Stimulated activated naive B cell treated with anti-CD40 and anti-IgM and Interleukin-4, amounts not matched to agents 10 μg/mL and 1 μg/mL and 100 μg/mL, for 72 hours (primary cell): ENCODE measurements at regions not wholly inside any gene's neighbourhood (a gene's known extent, or its start where the extent isn't known, plus 50 kb on each side); places are given as distances from the start of the nearest gene placed in this dataset.

Source experiments
- ATAC-seq, 2 donors: fragments of 150-1000 bp; cut with Tn5 transposase; replicated peaks; 2 replicates each; pipeline ENCODE4 v1.10.0; 2021; ENCODE audit warnings: moderate library complexity in 1 of 2
- DNase-seq: peaks from one replicate; pipeline ENCODE4 v3.0.0; 2021
- H3K27ac Mint-ChIP-seq: one replicate; pipeline ENCODE4 v1.8.0; 2022; ENCODE audit warnings: mild to moderate bottlenecking, mixed read lengths
- H3K27me3 Mint-ChIP-seq, 2 donors: one replicate each; pipeline ENCODE4 v1.8.0; 2022; ENCODE audit warnings: mixed read lengths in 2 of 2
- H3K36me3 Mint-ChIP-seq, 2 donors: one replicate each; pipeline ENCODE4 v1.8.0; 2022; ENCODE audit warnings: mixed read lengths in 2 of 2, mild to moderate bottlenecking in 1 of 2
- H3K4me1 Mint-ChIP-seq, 2 donors: one replicate each; pipeline ENCODE4 v1.8.0; 2022; ENCODE audit warnings: mixed read lengths in 2 of 2, mild to moderate bottlenecking in 1 of 2
- H3K4me3 Mint-ChIP-seq, 2 donors: one replicate each; pipeline ENCODE4 v1.8.0; 2022; ENCODE audit warnings: mild to moderate bottlenecking in 2 of 2, mixed read lengths in 2 of 2, moderate library complexity in 1 of 2
- H3K9me3 Mint-ChIP-seq, 2 donors: one replicate each; pipeline ENCODE4 v1.8.0; 2022; ENCODE audit warnings: mixed read lengths in 2 of 2, mild to moderate bottlenecking in 1 of 2

DNA sequence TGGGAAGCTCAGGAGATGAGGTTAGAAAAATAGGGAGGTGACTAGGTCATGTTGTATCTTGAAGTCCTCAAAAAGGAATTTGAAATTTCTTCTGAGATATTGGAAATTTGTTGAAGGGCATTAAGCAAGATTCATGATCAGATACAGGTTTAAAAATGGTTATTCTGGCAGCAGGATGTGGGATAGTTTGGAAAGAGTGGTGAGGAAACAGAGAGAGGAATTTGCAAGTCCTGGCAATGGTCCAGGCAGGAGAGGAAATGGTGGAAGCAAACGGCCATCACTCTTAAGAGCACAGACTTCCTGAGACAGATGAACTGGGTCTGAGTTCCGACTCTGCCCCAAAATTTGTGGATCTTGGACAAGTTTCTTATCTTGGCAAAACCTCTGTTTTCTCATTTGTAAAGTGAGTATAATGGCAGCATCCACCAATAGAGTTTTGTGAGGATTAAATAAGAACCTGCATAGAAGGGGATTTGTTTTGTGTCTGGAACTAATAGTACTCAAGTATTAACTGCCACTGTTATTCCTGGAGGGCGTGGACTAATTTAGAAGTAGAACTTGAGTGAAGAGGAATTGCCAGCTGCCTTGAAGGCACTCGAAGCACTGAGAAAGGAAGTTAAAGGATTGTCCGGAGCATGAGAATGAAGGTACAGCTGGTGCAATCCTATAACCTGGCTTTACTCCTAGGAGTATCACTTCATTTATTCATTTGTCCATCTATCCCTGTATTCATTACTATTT lies 99.6 kb downstream of the CCNA1 start:
- H3K27ac Mint-ChIP-seq = no peak overlapping the region
- no peaks in the 10 kb centered on the region for H3K36me3 Mint-ChIP-seq
- no peak for DNase-seq
- no peaks in the 10 kb centered on the region for H3K4me1 Mint-ChIP-seq
- H3K4me3 Mint-ChIP-seq = no peak overlapping the region
- ATAC-seq = no peak
- no peaks in the 10 kb centered on the region for H3K9me3 Mint-ChIP-seq
- peaks cover 8 to 11% of the 10 kb centered on the region in 2 donors for H3K27me3 Mint-ChIP-seq

DNA sequence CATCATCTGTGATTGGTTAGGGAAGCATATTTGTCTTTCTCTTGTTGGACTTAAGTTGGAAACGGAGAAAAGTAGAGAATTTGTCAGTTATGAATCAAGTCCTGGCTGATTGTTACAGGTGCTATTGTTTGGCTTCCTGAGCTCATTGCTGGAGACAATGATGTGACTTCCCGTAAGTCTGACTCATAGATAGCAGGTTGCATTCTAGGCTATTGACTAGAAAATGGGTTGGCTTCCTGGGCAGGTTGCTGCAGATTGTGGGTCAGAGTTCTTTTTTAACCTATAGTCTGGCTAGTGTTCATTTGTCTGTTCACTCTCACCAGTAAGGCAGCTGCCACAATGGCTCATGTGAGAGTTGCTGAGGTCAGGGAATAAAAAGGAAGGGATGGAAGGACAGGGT lies 101.5 kb downstream of the CCNA1 start:
- Mint-ChIP-seq H3K36me3 (peaks cover 3 to 7% of the 10 kb centered on the region in 2 donors), H3K4me1 (no peaks in the 10 kb centered on the region), H3K4me3 (no peak overlapping the region), H3K9me3 (peaks cover 4 to 10% of the 10 kb centered on the region in 2 donors), H3K27ac (no peak overlapping the region), H3K27me3 (peaks cover 8 to 11% of the 10 kb centered on the region in 2 donors)
- DNase-seq = no peak
- ATAC-seq = no peak

DNA sequence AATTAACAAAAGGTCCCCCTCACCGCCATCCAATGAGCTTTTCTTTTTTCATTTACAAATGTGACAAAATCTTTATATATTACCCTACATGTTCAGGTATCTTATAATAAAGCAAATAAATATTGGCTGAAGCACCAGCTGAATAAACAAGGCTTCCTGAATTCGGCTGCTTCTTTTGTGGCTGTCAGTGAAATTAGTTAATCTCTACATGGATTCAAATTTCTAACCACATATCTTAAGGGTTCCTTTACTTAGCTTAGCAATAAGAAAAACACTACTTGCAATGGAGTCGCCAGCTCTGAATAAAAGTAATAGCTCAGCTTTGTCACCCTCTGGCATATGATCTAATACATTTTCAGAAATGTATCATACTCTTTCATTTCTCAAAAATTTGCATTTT lies 104.3 kb downstream of the CCNA1 start:
- DNase-seq (no peak), ATAC-seq (no peak)
- Mint-ChIP-seq H3K27ac (no peak overlapping the region), H3K27me3 (peaks cover 3 to 4% of the 10 kb centered on the region in 2 donors), H3K4me3 (no peak overlapping the region), H3K9me3 (peaks cover 12 to 19% of the 10 kb centered on the region in 2 donors), H3K36me3 (peaks cover 3 to 14% of the 10 kb centered on the region in 2 donors), H3K4me1 (no peaks in the 10 kb centered on the region)

DNA sequence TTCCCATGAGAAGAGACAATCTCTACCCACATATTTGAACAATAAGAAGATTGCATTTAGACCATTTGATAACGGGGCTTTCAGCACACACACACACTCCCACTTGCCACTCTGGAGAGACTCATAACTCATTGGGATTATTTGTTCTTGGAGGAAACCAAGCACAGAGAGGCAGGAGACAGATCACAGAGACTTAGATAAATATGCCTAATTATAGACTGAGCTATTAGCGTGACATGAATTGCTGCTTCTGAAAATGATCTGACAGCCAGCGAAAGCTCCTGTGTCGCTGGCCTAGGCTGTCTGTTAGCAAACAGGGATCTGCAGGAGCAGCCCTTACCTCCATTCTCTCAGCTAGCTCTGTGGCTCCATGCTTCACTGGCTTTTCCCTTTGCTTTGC lies 111.4 kb downstream of the CCNA1 start:
- Mint-ChIP-seq H3K4me3 (no peak overlapping the region), H3K36me3 (peaks cover 1 to 8% of the 10 kb centered on the region in 2 donors), H3K4me1 (peaks cover 0 to 10% of the 10 kb centered on the region in 2 donors), H3K27me3 (peaks cover 7 to 8% of the 10 kb centered on the region in 2 donors), H3K9me3 (peaks cover 9 to 10% of the 10 kb centered on the region in 2 donors), H3K27ac (no peak overlapping the region)
- ATAC-seq (no peak), DNase-seq (no peak)

DNA sequence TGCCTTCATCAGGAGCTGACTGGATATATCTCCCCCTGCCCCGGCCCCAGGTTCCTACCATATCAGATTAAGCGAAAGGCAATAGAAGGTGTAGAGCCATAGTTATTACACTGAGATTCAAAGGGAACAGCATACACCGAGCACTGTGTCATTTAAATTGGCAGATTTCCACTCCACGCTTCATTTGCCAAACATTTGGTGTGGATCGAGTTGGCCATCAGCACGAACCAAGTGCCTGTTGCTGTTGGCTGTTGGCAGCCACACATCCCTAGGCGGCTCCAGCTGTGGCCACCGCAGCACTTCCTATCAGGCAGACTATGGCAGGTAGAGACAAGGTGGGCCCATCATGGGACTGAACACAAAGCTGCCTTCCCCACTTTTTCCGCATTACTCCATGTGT lies 115.8 kb downstream of the CCNA1 start:
- Mint-ChIP-seq H3K27ac (no peak overlapping the region), H3K4me3 (no peak overlapping the region), H3K36me3 (peaks cover 2 to 13% of the 10 kb centered on the region in 2 donors), H3K9me3 (peaks cover 4% of the 10 kb centered on the region in 2 donors), H3K27me3 (peaks cover 3 to 8% of the 10 kb centered on the region in 2 donors), H3K4me1 (peaks cover 29 to 38% of the 10 kb centered on the region in 2 donors)
- ATAC-seq = no peak
- no peak for DNase-seq

DNA sequence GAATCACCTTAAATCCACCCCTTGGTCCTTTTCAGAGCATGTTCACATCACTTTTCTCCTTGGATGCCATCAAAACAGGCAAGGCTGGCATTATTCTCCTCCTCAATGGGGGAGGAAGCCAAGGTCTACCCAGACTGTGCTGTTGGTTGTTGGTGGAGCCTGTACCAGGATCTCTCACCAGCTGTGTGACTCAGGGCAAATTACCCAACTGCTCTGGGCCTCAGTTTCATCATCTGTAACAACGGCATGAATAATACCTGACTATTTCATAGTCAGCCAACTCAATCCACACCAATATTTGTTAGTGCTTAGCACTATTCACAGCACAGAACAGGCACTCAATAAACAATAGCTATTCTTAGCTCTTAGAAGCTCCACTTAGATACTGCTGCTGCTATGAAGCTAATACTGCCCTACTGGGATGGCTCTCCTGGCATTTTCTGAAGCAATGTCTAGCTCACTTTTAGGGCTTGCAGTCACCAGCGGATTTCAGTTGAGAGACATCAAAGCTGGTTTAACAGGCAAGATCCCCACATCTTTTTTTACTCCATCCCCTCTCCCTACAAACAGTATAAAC lies 116.9 kb downstream of the CCNA1 start:
- DNase-seq = no peak
- H3K9me3 Mint-ChIP-seq = peaks cover 4% of the 10 kb centered on the region in 2 donors
- peak; percentile 1 to 20 for ATAC-seq
- peaks cover 2 to 13% of the 10 kb centered on the region in 2 donors for H3K36me3 Mint-ChIP-seq
- H3K27ac Mint-ChIP-seq = no peak overlapping the region
- H3K4me1 Mint-ChIP-seq = peaks cover 32 to 45% of the 10 kb centered on the region in 2 donors
- peaks cover 3 to 8% of the 10 kb centered on the region in 2 donors for H3K27me3 Mint-ChIP-seq
- H3K4me3 Mint-ChIP-seq = peak overlapping the region in 1 of 2 donors; percentile 68

DNA sequence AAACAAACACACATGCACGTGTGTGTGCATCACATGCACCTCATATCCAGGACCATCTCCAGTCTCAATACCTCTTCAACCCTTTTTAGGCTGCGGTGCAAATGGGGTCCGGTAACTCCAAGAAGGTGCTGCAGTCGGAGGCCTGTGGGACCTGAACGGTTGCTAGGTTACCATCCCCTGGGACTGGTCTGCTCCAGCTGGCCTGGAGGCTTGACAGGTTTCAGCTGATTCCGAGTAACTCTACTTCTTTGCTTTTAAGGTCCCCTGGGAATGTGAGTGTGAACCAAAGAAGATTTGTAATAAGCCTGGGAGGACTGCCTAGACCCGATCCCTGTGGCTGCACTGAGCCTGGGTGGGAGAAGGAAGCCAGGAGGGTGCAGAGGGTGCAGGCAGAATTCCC lies 117.5 kb downstream of the CCNA1 start:
- peak overlapping the region; percentile 81 for H3K27ac Mint-ChIP-seq
- H3K36me3 Mint-ChIP-seq = peaks cover 2 to 13% of the 10 kb centered on the region in 2 donors
- peak overlapping the region; percentile 67 to 68 for H3K4me3 Mint-ChIP-seq
- H3K4me1 Mint-ChIP-seq = peaks cover 33 to 46% of the 10 kb centered on the region in 2 donors
- peaks cover 3 to 8% of the 10 kb centered on the region in 2 donors for H3K27me3 Mint-ChIP-seq
- H3K9me3 Mint-ChIP-seq = peaks cover 4% of the 10 kb centered on the region in 2 donors
- peak; percentile 85 to 90 for ATAC-seq
- peak; percentile 68 for DNase-seq

DNA sequence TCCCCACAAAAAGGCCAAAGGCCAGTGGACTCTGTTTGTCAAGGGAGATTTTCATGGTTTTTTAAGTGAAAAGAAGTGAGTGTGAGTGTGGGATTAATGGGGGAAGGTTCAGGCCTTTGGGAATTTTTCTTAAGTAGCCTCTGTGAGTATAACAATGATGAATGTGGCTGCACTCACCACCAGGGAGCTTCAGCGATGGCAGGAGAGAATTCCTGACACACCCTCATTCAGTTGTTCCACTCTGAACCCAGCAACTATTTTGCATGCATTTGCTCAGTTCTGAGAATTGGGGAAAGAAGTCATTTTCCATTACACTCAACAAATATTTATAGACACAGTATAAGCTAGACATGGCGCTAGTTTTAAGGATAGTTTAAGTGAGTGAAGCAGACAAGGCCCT lies 117.9 kb downstream of the CCNA1 start:
- Mint-ChIP-seq H3K9me3 (peaks cover 4% of the 10 kb centered on the region in 2 donors), H3K27me3 (peaks cover 3 to 5% of the 10 kb centered on the region in 2 donors), H3K36me3 (peaks cover 2 to 17% of the 10 kb centered on the region in 2 donors), H3K4me3 (peak overlapping the region; percentile 67 to 68), H3K27ac (peak overlapping the region; percentile 81), H3K4me1 (peaks cover 37 to 51% of the 10 kb centered on the region in 2 donors)
- ATAC-seq (peak; percentile 14 to 25), DNase-seq (no peak)

DNA sequence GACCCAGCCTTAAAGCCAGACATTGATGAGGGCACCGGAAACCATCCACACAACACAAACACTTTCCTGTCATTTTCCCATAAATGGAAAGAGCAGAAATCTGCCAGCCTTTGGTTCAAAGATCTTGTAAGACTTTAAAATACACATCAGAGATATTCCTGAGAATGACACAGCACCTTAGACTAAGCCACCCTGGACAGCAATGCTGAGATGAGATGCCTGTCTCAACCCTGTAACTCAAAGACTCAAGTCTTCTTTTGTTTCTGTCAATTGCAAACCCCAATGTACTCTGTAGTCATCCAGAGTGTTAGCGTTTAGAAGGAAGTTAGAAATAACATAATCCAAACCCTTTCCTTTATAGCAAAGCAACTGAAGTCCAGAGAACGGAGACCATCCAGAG lies 119.2 kb downstream of the CCNA1 start:
- no peak for ATAC-seq

DNA sequence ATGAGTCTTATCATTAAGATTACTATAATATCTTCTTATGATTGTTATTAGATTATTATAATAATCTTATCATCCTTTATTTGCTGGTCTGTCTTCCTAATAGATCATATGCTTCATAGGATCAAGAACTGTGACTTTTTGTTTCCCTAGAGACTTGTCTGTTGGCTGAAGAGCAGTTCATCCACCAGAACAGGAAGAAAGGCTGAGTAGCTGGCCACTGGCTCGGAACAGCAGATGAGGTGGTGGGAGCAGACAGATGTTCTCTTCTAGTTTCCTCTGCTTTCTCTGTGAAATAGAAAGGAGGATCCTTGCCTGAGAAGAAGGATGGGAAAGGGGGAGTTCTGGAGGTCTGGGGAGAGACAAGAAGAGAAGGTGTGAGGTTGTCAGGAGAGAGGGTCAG lies 120.0 kb downstream of the CCNA1 start:
- H3K27ac Mint-ChIP-seq = peak overlapping the region; percentile 48
- peaks cover 40 to 59% of the 10 kb centered on the region in 2 donors for H3K4me1 Mint-ChIP-seq

More for the DNA sequence above, 119.2 kb downstream of the CCNA1 start:
- H3K4me3 Mint-ChIP-seq = no peak overlapping the region
- H3K9me3 Mint-ChIP-seq = peaks cover 4% of the 10 kb centered on the region in 2 donors
- DNase-seq = no peak
- H3K27ac Mint-ChIP-seq = peak overlapping the region; percentile 10
- peaks cover 40 to 59% of the 10 kb centered on the region in 2 donors for H3K4me1 Mint-ChIP-seq
- H3K27me3 Mint-ChIP-seq = peaks cover 0 to 3% of the 10 kb centered on the region in 2 donors
- H3K36me3 Mint-ChIP-seq = peaks cover 2 to 18% of the 10 kb centered on the region in 2 donors

DNA sequence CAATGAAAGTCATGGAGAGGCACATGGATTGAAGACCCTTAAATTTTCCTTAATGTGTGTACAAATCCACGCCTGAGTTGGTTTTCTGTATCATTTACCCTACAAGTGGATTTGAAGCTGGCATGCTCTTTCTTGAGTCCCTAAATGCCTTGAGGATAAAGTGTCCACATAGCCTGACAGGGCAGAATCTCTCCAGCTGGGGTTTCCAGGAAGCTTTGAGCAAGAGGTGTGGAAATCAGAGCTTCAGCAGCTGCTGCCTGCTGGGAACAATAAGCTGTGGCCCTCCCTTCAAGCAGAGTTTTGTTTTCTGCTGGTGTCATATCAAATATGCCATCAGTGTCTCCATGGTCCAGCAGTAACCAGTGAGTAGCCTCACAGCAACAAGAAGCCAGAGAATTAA lies 120.3 kb upstream of the SERTM1 start:
- Mint-ChIP-seq H3K27ac (no peak overlapping the region), H3K4me1 (peaks cover 40 to 59% of the 10 kb centered on the region in 2 donors), H3K9me3 (peaks cover 4% of the 10 kb centered on the region in 2 donors), H3K36me3 (peaks cover 2 to 18% of the 10 kb centered on the region in 2 donors), H3K4me3 (no peak overlapping the region), H3K27me3 (no peaks in the 10 kb centered on the region)
- DNase-seq (no peak), ATAC-seq (no peak)

More for the DNA sequence above, 120.0 kb downstream of the CCNA1 start:
- Mint-ChIP-seq H3K4me3 (peak overlapping the region; percentile 5 to 49), H3K36me3 (peaks cover 2 to 18% of the 10 kb centered on the region in 2 donors), H3K27me3 (peaks cover 0 to 3% of the 10 kb centered on the region in 2 donors), H3K9me3 (peaks cover 4% of the 10 kb centered on the region in 2 donors)
- DNase-seq = peak; percentile 15
- ATAC-seq = peak; percentile 53 to 60

DNA sequence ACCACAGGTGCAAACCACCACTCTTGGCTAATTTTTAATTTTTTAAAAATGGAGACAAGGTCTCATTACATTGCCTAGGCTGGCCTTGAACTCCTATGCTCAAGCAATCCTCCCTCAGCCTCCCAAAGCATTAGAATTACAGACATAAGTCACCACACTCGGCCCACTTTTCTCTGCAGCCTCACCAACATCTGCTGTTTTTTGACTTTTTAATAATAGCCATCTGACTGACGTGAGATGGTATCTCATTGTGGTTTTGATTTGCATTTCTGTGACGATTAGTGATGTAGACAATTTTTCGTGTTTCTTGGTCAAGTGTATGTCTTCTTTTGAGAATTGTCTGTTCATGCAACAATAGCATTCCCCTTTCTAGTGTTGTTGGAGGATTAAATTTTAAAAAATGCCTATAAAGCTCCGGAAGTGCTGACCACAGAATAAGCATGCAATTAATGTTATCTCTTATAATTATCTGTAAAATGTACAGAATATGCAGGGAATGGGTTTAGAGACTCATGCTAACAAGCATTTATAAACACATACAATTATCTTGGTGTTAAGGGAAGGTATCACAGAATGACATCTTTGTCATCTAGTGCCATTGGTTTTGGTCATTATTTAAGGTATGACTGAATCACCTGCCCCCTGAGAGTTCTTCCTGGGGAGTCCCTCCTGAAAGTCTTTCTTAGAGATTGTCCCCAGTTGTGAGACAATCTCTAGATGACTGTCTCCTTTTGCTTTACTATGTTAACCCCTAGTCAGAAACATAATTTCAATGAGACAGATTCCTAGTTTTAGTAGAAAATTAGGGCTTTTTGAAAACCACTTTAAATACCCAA lies 118.5 kb upstream of the SERTM1 start:
- H3K27ac Mint-ChIP-seq = peak overlapping the region; percentile 79

DNA sequence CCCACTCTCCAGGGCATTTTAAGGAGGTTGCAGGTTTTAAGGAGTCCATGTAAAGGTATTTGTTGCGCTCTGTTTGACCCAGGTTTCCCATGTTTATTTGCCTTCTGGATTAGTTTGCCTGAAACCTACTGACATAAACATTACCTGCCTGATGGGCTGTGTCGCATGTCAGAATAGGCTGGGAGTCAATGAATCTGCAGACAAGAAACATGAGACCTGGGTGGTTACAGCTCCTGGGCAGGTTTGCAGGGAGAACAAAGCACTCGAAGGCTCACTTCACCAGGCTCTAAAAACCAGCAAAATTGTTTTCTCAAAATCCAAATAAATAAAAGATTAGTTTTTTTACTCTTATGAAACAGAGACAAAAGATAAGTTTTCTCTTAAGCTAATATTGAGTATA lies 114.4 kb upstream of the SERTM1 start:
- ATAC-seq = no peak
- H3K36me3 Mint-ChIP-seq = peaks cover 0 to 5% of the 10 kb centered on the region in 2 donors
- H3K9me3 Mint-ChIP-seq = no peaks in the 10 kb centered on the region

More for the DNA sequence above, 118.5 kb upstream of the SERTM1 start:
- Mint-ChIP-seq H3K4me3 (peak overlapping the region in 1 of 2 donors; percentile 39), H3K27me3 (no peaks in the 10 kb centered on the region), H3K4me1 (peaks cover 28 to 40% of the 10 kb centered on the region in 2 donors), H3K9me3 (peaks cover 1 to 4% of the 10 kb centered on the region in 2 donors), H3K36me3 (peaks cover 0 to 11% of the 10 kb centered on the region in 2 donors)
- DNase-seq = peak; percentile 33
- ATAC-seq = peak; percentile 74 to 85

DNA sequence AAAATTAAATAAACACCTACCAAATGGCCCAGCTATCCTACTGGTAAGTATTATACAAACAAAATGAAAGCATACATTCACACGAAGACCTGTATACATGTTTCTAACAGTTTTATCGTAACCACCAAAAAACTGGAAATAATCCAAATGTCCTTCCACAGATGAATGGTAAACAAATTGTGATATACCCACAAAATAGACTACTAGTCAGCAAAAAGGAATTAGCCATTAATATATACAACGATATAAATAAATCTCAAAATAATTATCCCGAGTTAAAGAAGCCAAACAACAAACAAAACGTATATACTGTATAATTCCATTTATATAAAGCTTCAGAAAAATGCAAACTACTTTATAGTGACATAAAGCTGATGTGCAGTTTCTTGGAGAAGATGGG lies 106.3 kb upstream of the SERTM1 start:
- Mint-ChIP-seq H3K36me3 (no peaks in the 10 kb centered on the region), H3K27me3 (no peaks in the 10 kb centered on the region), H3K27ac (no peak overlapping the region), H3K4me1 (no peaks in the 10 kb centered on the region), H3K4me3 (no peak overlapping the region), H3K9me3 (no peaks in the 10 kb centered on the region)
- ATAC-seq = no peak
- DNase-seq = no peak

More for the DNA sequence above, 114.4 kb upstream of the SERTM1 start:
- Mint-ChIP-seq H3K4me1 (peaks cover 8 to 13% of the 10 kb centered on the region in 2 donors), H3K27ac (no peak overlapping the region), H3K4me3 (no peak overlapping the region), H3K27me3 (peaks cover 0 to 4% of the 10 kb centered on the region in 2 donors)
- DNase-seq = no peak
